Right lobe of liver (tissue), 6 donors: ENCODE measurements at regions not wholly inside any gene's neighbourhood (a gene's known extent, or its start where the extent isn't known, plus 50 kb on each side); places are given as distances from the start of the nearest gene placed in this dataset.

Experiments
- ATAC-seq, 4 donors: fragments of 200-7000 bp; cut with Tn5 transposase; one replicate each; pipeline ENCODE4 v1.9.1; 2020; ENCODE audit warnings: mild to moderate bottlenecking in 4 of 4, moderate library complexity in 4 of 4
- DNase-seq, 3 donors: peaks; one replicate each; pipeline ENCODE4 v3.0.0-alpha.2; 2020
- H3K27ac ChIP-seq, 3 donors: fragments of 200-600 bp; one replicate each; pipeline ENCODE4 v1.8.0; 2022
- H3K27me3 ChIP-seq, 2 donors: fragments of 200-600 bp; one replicate each; pipeline ENCODE4 v1.8.0; 2022
- H3K36me3 ChIP-seq, 4 donors: fragments of 200-600 bp; sonication (generic) in 1 of 4; one replicate each; pipeline versions ENCODE4 v1.5.1 to v1.8.0; 2017 to 2022; ENCODE audit warnings: control low read depth in 1 of 4
- H3K4me1 ChIP-seq, 4 donors: fragments of 200-600 bp; sonication (generic) in 1 of 4; one replicate each; pipeline versions ENCODE4 v1.5.1 to v1.8.0; 2017 to 2022; ENCODE audit warnings: control low read depth in 1 of 4
- H3K4me3 ChIP-seq, 3 donors: fragments of 200-600 bp; one replicate each; pipeline ENCODE4 v1.8.0; 2022
- H3K9me3 ChIP-seq, 4 donors: fragments of 200-600 bp; sonication (generic) in 1 of 4; one replicate each; pipeline versions ENCODE4 v1.5.1 to v1.8.0; 2017 to 2022; ENCODE audit warnings: control low read depth in 1 of 4
- CTCF ChIP-seq, 4 donors: fragments of 200-600 bp in 3 of 4; fragments of 450-650 bp in 1 of 4; IDR thresholded peaks; one replicate each; pipeline versions ENCODE4 v1.5.1 to v1.8.0; 2016 to 2022; ENCODE audit warnings: antibody characterized with exemption in 4 of 4, mild to moderate bottlenecking in 2 of 4
- POLR2A ChIP-seq: fragments of 450-650 bp; IDR thresholded peaks from one replicate; pipeline ENCODE4 v1.6.1; 2017; ENCODE audit warnings: antibody characterized with exemption, mild to moderate bottlenecking
- WGBS: methylation state at CpG from one replicate; pipeline ENCODE4 v1.1.6; 2018; ENCODE audit warnings: low coverage, low lambda C conversion rate; ENCODE audit not compliant: insufficient coverage; ENCODE audit errors: missing lambda C conversion rate; 5-methylcytosine and 5-hydroxymethylcytosine counted together
- intact Hi-C, 2 donors: fragments of 100-400 bp; cut with DNase I; formaldehyde crosslinking; loops; one replicate each; pipeline versions ENCODE4 v1.11.2 to v1.14.1; 2022
- donor health status: DM: no; HTN: yes; CAD: no.
- donor health status: DM: no; HTN: no; CAD: no.
- donor health status: DM: no; HTN: no; CAD: no.
- donor health status: DM: no; HTN: yes; CAD: no.
- donor health status: DM: no; HTN: yes; CAD: no.

- Histone ChIP-seq H3K27ac (no peak overlapping the region), H3K36me3 (no peaks in the 10 kb centered on the region), H3K9me3 (no peaks in the 10 kb centered on the region), H3K4me3 (no peak overlapping the region), H3K27me3 (no peaks in the 10 kb centered on the region), H3K4me1 (no peaks in the 10 kb centered on the region)
- no peak for DNase-seq
- TF ChIP-seq POLR2A (no peak), CTCF (IDR thresholded peaks at IDR 0.05) (no peak)
- ATAC-seq = no peak
- intact Hi-C loops = no loop called here
- WGBS = 77% methylated on average over 3 of the region's 3 CpGs
Measured at GRCh38 chr4:20444599-20445337, 193.1 kb downstream of the SLIT2 start.

GRCh38 chr4:20445933-20446723 lies 194.4 kb downstream of the SLIT2 start:
- H3K27me3 ChIP-seq = no peaks in the 10 kb centered on the region
- no peaks in the 10 kb centered on the region for H3K36me3 ChIP-seq
- ATAC-seq = no peak
- DNase-seq = no peak
- WGBS = 25% methylated on average over 5 of the region's 5 CpGs
- no peak for TF ChIP-seq CTCF (IDR thresholded peaks at IDR 0.05)
- no peak for TF ChIP-seq POLR2A
- H3K9me3 ChIP-seq = no peaks in the 10 kb centered on the region
- no peak overlapping the region for H3K27ac ChIP-seq
- H3K4me1 ChIP-seq = no peaks in the 10 kb centered on the region
- intact Hi-C loops = no loop called here
- no peak overlapping the region for H3K4me3 ChIP-seq

GRCh38 chr4:20447103-20447502 lies 195.4 kb downstream of the SLIT2 start:
- ATAC-seq = no peak
- intact Hi-C loops = no loop called here
- no peaks in the 10 kb centered on the region for H3K27me3 ChIP-seq
- H3K27ac ChIP-seq = no peak overlapping the region
- no peaks in the 10 kb centered on the region for H3K36me3 ChIP-seq
- H3K4me1 ChIP-seq = no peaks in the 10 kb centered on the region
- no peaks in the 10 kb centered on the region for H3K9me3 ChIP-seq
- no peak for DNase-seq
- TF ChIP-seq POLR2A = no peak
- TF ChIP-seq CTCF (IDR thresholded peaks at IDR 0.05) = no peak
- H3K4me3 ChIP-seq = no peak overlapping the region
- 49% methylated on average over 2 of the region's 2 CpGs for WGBS

- Histone ChIP-seq H3K9me3 (no peaks in the 10 kb centered on the region), H3K27me3 (no peaks in the 10 kb centered on the region), H3K4me1 (no peaks in the 10 kb centered on the region), H3K27ac (no peak overlapping the region), H3K36me3 (no peaks in the 10 kb centered on the region), H3K4me3 (no peak overlapping the region)
- intact Hi-C loops = no loop called here
- 46% methylated on average over 2 of the region's 2 CpGs for WGBS
- ATAC-seq (no peak), DNase-seq (no peak)
- TF ChIP-seq CTCF (IDR thresholded peaks at IDR 0.05) (no peak), POLR2A (no peak)
Measured at GRCh38 chr4:20451986-20452385, 200.3 kb downstream of the SLIT2 start.
